ENCODE measurements at regions not wholly inside any gene's neighbourhood (a gene's known extent, or its start where the extent isn't known, plus 50 kb on each side); places are given as distances from the start of the nearest gene placed in this dataset.

GRCh38 chr9:84062538-84062937 lies 81.9 kb downstream of the RMI1 start:
- Histone ChIP-seq H3K9me3 (ENCODE audit: control insufficient read depth, low read depth, low read length) (no peaks in the 10 kb centered on the region), H3K4me2 (ENCODE audit: control insufficient read depth, extremely low read depth, insufficient read depth, low read depth, low read length) (no peak overlapping the region), H3K27me3 (ENCODE audit: control insufficient read depth, extremely low read depth, insufficient read depth, low read length) (no peaks in the 10 kb centered on the region), H3K9me1 (ENCODE audit: control insufficient read depth, extremely low read depth, insufficient read depth, low read length) (no peaks in the 10 kb centered on the region), H3K79me2 (ENCODE audit: control insufficient read depth, insufficient read depth, low read length) (no peaks in the 10 kb centered on the region), H3K4me1 (ENCODE audit: control insufficient read depth, extremely low read depth, insufficient read depth, low read length) (no peaks in the 10 kb centered on the region), H3K9ac (ENCODE audit: control insufficient read depth, extremely low read depth, insufficient read depth, low read length) (no peak overlapping the region), H3K36me3 (ENCODE audit: control insufficient read depth in 2 of 2, extremely low read depth in 1 of 2, insufficient read depth in 2 of 2, low read length in 2 of 2) (no peaks in the 10 kb centered on the region), H3K27ac (ENCODE audit: control insufficient read depth, insufficient read depth, low read length) (no peak overlapping the region), H2AFZ (ENCODE audit: control insufficient read depth, low read length) (no peak overlapping the region), H3K4me3 (ENCODE audit: control insufficient read depth in 2 of 3, extremely low read depth in 1 of 3, insufficient read depth in 2 of 3, low read depth in 1 of 3, low read length in 3 of 3) (no peak overlapping the region), H4K20me1 (ENCODE audit: control insufficient read depth, extremely low read depth, insufficient read depth, low read length) (no peaks in the 10 kb centered on the region)
- dilution Hi-C loops (cut with MboI; ENCODE audit: extremely low pct_ligation_motif_present, low sequenced_read_pairs) = no loop called here
- no peak for FAIRE-seq
- no peak for TF ChIP-seq EZH2 (IDR thresholded peaks at IDR 0.05; ENCODE audit: low read length)
- TF ChIP-seq CTCF (optimal IDR thresholded peaks at IDR 0.05 in 1 of 3, IDR thresholded peaks at IDR 0.05 in 1 of 3, conservative IDR thresholded peaks at IDR 0.05 in 1 of 3; ENCODE audit: extremely low read depth in 1 of 3, insufficient read depth in 2 of 3, low read length in 3 of 3) = no peak
- no peak for DNase-seq (ENCODE audit: low read depth, low spot score)

- H3K27ac ChIP-seq (ENCODE audit: control insufficient read depth, insufficient read depth, low read length) = no peak overlapping the region
- H3K4me3 ChIP-seq (ENCODE audit: control insufficient read depth in 2 of 3, extremely low read depth in 1 of 3, insufficient read depth in 2 of 3, low read depth in 1 of 3, low read length in 3 of 3) = no peak overlapping the region
- no peaks in the 10 kb centered on the region for H3K9me3 ChIP-seq (ENCODE audit: control insufficient read depth, low read depth, low read length)
- no peaks in the 10 kb centered on the region for H3K36me3 ChIP-seq (ENCODE audit: control insufficient read depth in 2 of 2, extremely low read depth in 1 of 2, insufficient read depth in 2 of 2, low read length in 2 of 2)
- no peaks in the 10 kb centered on the region for H4K20me1 ChIP-seq (ENCODE audit: control insufficient read depth, extremely low read depth, insufficient read depth, low read length)
- H2AFZ ChIP-seq (ENCODE audit: control insufficient read depth, low read length) = no peak overlapping the region
- H3K4me1 ChIP-seq (ENCODE audit: control insufficient read depth, extremely low read depth, insufficient read depth, low read length) = no peaks in the 10 kb centered on the region
- H3K4me2 ChIP-seq (ENCODE audit: control insufficient read depth, extremely low read depth, insufficient read depth, low read depth, low read length) = no peak overlapping the region
- dilution Hi-C loops (cut with MboI; ENCODE audit: extremely low pct_ligation_motif_present, low sequenced_read_pairs) = no loop called here
- TF ChIP-seq CTCF (optimal IDR thresholded peaks at IDR 0.05 in 1 of 3, IDR thresholded peaks at IDR 0.05 in 1 of 3, conservative IDR thresholded peaks at IDR 0.05 in 1 of 3; ENCODE audit: extremely low read depth in 1 of 3, insufficient read depth in 2 of 3, low read length in 3 of 3) (no peak), EZH2 (IDR thresholded peaks at IDR 0.05; ENCODE audit: low read length) (no peak)
- DNase-seq (ENCODE audit: low read depth, low spot score) (no peak), FAIRE-seq (no peak)
- no peaks in the 10 kb centered on the region for H3K79me2 ChIP-seq (ENCODE audit: control insufficient read depth, insufficient read depth, low read length)
- no peaks in the 10 kb centered on the region for H3K27me3 ChIP-seq (ENCODE audit: control insufficient read depth, extremely low read depth, insufficient read depth, low read length)
- no peaks in the 10 kb centered on the region for H3K9me1 ChIP-seq (ENCODE audit: control insufficient read depth, extremely low read depth, insufficient read depth, low read length)
- no peak overlapping the region for H3K9ac ChIP-seq (ENCODE audit: control insufficient read depth, extremely low read depth, insufficient read depth, low read length)
These were observed 87.2 kb downstream of the RMI1 start for GRCh38 chr9:84067821-84068220.

Measured in keratinocyte (primary cell).